ENCODE measurements at regions not wholly inside any gene's neighbourhood (a gene's known extent, or its start where the extent isn't known, plus 50 kb on each side); places are given as distances from the start of the nearest gene placed in this dataset.

GRCh38 chrX:75211976-75212375 is 55.9 kb upstream of the ABCB7 start:
- Mint-ChIP-seq H3K9me3 (ENCODE audit: unreplicated experiment) (peaks cover 36% of the 10 kb centered on the region), H3K4me3 (ENCODE audit: unreplicated experiment) (no peak overlapping the region), H3K36me3 (ENCODE audit: insufficient read depth, unreplicated experiment) (no peaks in the 10 kb centered on the region), H3K4me1 (ENCODE audit: insufficient read depth, unreplicated experiment) (no peaks in the 10 kb centered on the region), H3K27ac (ENCODE audit: low read depth, unreplicated experiment) (no peak overlapping the region), H3K27me3 (ENCODE audit: insufficient read depth, unreplicated experiment) (peaks cover 44% of the 10 kb centered on the region)
- no peak for DNase-seq (ENCODE audit: unreplicated experiment)
- BruUV-seq (replicated peaks) = no TSS peak
- intact Hi-C loops (cut with micrococcal nuclease) = no loop called here
- CTCF ChIA-PET = no interaction called here
- no peak for TF ChIP-seq CTCF (IDR thresholded peaks at IDR 0.05; ENCODE audit: unreplicated experiment)
- POLR2A ChIA-PET = no interaction called here

GRCh38 chrX:75210602-75211001 is 54.5 kb upstream of the ABCB7 start:
- POLR2A ChIA-PET = no interaction called here
- no TSS peak for BruUV-seq (replicated peaks)
- TF ChIP-seq CTCF (IDR thresholded peaks at IDR 0.05; ENCODE audit: unreplicated experiment) = no peak
- CTCF ChIA-PET = interaction anchor here (0.7 kb wide), 1 partner anchor 11 kb away, joined by 3 read pairs; no protein-coding TSS in a partner anchor
- H3K4me3 Mint-ChIP-seq (ENCODE audit: unreplicated experiment) = no peak overlapping the region
- H3K27ac Mint-ChIP-seq (ENCODE audit: low read depth, unreplicated experiment) = no peak overlapping the region
- H3K9me3 Mint-ChIP-seq (ENCODE audit: unreplicated experiment) = peaks cover 36% of the 10 kb centered on the region
- H3K4me1 Mint-ChIP-seq (ENCODE audit: insufficient read depth, unreplicated experiment) = no peaks in the 10 kb centered on the region
- intact Hi-C loops (cut with micrococcal nuclease) = no loop called here
- no peak for DNase-seq (ENCODE audit: unreplicated experiment)
- no peaks in the 10 kb centered on the region for H3K36me3 Mint-ChIP-seq (ENCODE audit: insufficient read depth, unreplicated experiment)
- H3K27me3 Mint-ChIP-seq (ENCODE audit: insufficient read depth, unreplicated experiment) = peaks cover 44% of the 10 kb centered on the region
